AG04450 (cell line): ENCODE measurements at regions not wholly inside any gene's neighbourhood (a gene's known extent, or its start where the extent isn't known, plus 50 kb on each side); places are given as distances from the start of the nearest gene placed in this dataset.

Experiments used
- CTCF ChIA-PET: fragments of 300-600, 350-600 bp; formaldehyde crosslinking; extraction: SDS; loops from one replicate; lab custom pipeline; 2022; ENCODE audit warnings: antibody characterized with exemption, inconsistent platforms; lab: Charles Lee
- POLR2A ChIA-PET: fragments of 350-600 bp; formaldehyde crosslinking; extraction: SDS; loops from one replicate; lab custom pipeline; 2021; ENCODE audit warnings: antibody characterized with exemption, inconsistent platforms; lab: Yijun Ruan, JAX
- DNase-seq: peaks from one replicate; pipeline ENCODE4 v3.0.0-alpha.2; 2011; ENCODE audit warnings: low read depth, low spot score
- H3K27ac ChIP-seq: one replicate; pipeline ENCODE4 v1.5.1; 2012; ENCODE audit warnings: low read depth, low read length, control low read depth
- H3K27me3 ChIP-seq: one replicate; pipeline ENCODE4 v1.6.0; 2012; ENCODE audit warnings: low read length; ENCODE audit not compliant: control insufficient read depth, insufficient read depth
- H3K4me3 ChIP-seq: 2 replicates; pipeline ENCODE4 v1.5.1; 2011; ENCODE audit warnings: mild to moderate bottlenecking, low read depth, low read length, control low read depth
- H3K9me3 ChIP-seq: 2 replicates; pipeline ENCODE4 v1.5.1; 2012; ENCODE audit warnings: low read length; ENCODE audit not compliant: control insufficient read depth, insufficient read depth
- TF ChIP-seq, protein P1 (sequence below): IDR thresholded peaks from 2 replicates; pipeline ENCODE4 v1.5.1; 2011; ENCODE audit warnings: low read depth, low read length, control low read depth, inconsistent platforms

DNA sequence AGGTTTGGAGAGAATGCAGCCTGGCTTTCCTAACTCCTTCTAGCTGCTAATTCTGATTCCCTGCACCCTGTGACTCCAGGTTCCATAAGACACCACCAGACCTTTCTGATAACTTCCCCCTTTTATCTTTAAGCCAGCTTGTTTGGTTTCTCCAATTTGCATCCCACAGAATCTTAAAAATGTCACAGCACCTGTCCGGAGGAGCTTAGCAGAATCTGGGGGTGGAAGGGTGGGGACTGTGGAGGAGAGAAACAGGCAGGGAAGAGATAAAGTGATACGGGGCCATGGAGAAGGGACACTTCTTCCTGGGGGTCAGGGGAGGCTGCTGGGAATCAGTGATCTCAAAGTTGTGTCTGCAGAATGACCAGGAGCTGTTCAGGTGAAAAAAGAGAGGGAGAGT, 59.4 kb downstream of the FOXL1 start:
- H3K27me3 ChIP-seq = no peaks in the 10 kb centered on the region
- CTCF ChIA-PET = no interaction called here
- H3K4me3 ChIP-seq = no peak overlapping the region
- POLR2A ChIA-PET = no interaction called here
- DNase-seq = no peak
- H3K27ac ChIP-seq = no peak overlapping the region
- no peaks in the 10 kb centered on the region for H3K9me3 ChIP-seq
- TF ChIP-seq, protein P1, sequence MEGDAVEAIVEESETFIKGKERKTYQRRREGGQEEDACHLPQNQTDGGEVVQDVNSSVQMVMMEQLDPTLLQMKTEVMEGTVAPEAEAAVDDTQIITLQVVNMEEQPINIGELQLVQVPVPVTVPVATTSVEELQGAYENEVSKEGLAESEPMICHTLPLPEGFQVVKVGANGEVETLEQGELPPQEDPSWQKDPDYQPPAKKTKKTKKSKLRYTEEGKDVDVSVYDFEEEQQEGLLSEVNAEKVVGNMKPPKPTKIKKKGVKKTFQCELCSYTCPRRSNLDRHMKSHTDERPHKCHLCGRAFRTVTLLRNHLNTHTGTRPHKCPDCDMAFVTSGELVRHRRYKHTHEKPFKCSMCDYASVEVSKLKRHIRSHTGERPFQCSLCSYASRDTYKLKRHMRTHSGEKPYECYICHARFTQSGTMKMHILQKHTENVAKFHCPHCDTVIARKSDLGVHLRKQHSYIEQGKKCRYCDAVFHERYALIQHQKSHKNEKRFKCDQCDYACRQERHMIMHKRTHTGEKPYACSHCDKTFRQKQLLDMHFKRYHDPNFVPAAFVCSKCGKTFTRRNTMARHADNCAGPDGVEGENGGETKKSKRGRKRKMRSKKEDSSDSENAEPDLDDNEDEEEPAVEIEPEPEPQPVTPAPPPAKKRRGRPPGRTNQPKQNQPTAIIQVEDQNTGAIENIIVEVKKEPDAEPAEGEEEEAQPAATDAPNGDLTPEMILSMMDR = no peak

DNA sequence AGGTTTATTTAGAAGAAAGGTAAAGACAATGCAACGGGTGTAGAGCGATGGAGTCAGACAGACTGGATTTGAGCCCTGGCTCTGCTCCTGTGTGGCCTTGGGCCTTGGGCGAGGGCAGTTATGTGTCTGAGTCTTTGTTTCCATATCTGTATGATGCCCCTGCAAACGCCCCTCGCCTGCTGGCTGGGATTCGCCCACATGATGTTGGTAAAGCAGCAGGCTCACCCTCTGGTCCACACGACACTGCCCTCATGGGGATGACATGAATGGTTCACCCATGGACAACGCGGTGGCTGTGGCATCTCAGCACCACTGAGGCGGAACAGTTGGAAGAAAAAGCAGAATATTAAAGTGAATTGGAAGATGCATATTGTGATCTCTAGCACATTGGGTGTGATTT, 60.3 kb downstream of the FOXL1 start:
- CTCF ChIA-PET = no interaction called here
- H3K27me3 ChIP-seq = no peaks in the 10 kb centered on the region
- POLR2A ChIA-PET = no interaction called here
- TF ChIP-seq, protein P1 = no peak
- H3K4me3 ChIP-seq = no peak overlapping the region
- no peak overlapping the region for H3K27ac ChIP-seq
- H3K9me3 ChIP-seq = no peaks in the 10 kb centered on the region
- no peak for DNase-seq

DNA sequence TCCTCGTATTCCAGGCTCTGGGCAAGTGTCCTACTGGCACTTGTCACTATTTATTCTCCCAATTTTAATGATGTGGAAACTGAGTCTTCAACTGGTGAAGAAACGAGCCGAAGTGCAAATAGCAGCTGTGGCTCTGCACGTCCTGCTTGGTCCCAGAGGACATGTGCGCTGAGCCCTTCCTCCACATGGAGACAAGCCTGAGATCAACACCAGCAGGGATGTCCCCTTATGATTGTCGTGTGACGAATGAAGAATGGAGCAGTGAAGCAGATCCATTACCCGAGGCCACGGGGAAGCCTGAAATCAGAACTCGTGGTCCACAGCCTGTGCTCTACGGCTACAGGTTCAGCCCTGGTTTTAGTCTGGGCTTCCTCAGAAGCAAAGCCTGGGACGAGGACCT, 61.0 kb downstream of the FOXL1 start:
- Histone ChIP-seq H3K9me3 (no peaks in the 10 kb centered on the region), H3K27ac (no peak overlapping the region), H3K27me3 (no peaks in the 10 kb centered on the region), H3K4me3 (no peak overlapping the region)
- CTCF ChIA-PET = no interaction called here
- DNase-seq = no peak
- POLR2A ChIA-PET = no interaction called here
- TF ChIP-seq, protein P1 = no peak

DNA sequence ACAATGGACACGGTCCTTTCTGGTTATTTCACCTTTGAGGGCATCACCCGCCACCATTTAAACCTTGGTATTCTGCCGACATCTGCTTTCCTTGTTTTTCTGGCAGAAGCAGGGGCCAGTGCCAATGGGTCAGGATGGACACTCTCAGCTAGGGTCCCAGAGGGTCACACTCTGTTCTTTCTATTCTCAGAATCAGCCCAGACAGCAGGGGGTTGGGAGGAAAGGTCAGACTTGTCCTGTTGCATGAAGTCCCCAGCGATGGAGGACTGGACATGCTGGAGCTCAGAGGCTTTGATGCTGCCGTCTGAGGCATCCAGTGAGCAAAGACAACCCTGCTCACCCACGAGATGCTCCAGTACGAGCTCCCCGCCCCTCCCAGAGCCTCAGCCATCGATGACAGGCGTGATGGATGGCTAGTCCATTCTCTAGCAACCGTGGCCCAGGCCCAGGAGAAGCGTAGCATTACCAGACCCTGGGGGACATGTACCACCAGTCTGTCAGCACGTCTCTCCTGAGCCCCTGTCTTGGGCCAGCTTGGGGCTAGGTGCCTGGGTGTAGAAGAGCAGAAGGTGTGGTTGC, 62.0 kb downstream of the FOXL1 start:
- POLR2A ChIA-PET = no interaction called here
- TF ChIP-seq, protein P1 = no peak
- H3K9me3 ChIP-seq = no peaks in the 10 kb centered on the region
- H3K27ac ChIP-seq = no peak overlapping the region
- CTCF ChIA-PET = no interaction called here
- no peak overlapping the region for H3K4me3 ChIP-seq
- no peak for DNase-seq
- H3K27me3 ChIP-seq = no peaks in the 10 kb centered on the region

GRCh38 chr16:86642087-86642486, 63.7 kb downstream of the FOXL1 start:
- Histone ChIP-seq H3K27ac (no peak overlapping the region), H3K9me3 (no peaks in the 10 kb centered on the region), H3K4me3 (no peak overlapping the region), H3K27me3 (no peaks in the 10 kb centered on the region)
- ChIA-PET CTCF (no interaction called here), POLR2A (no interaction called here)
- TF ChIP-seq, protein P1 = no peak
- DNase-seq = no peak
